Stomach (tissue), 8 donors: ENCODE measurements at regions not wholly inside any gene's neighbourhood (a gene's known extent, or its start where the extent isn't known, plus 50 kb on each side); places are given as distances from the start of the nearest gene placed in this dataset.

ENCODE experiments used
- DNase-seq, 2 donors: peaks; one replicate each; pipeline versions ENCODE4 v3.0.0 to v3.0.0-alpha.2; 2013 to 2019
- H3K27ac ChIP-seq, 5 donors: fragments of 200-600 bp in 4 of 5; sonication (generic) in 4 of 5; one replicate each; pipeline ENCODE4 v1.5.1; 2013 to 2019; ENCODE audit warnings: mild to moderate bottlenecking in 1 of 5, moderate library complexity in 1 of 5
- H3K27me3 ChIP-seq, 3 donors: fragments of 200-600 bp; sonication (generic); one replicate each; pipeline ENCODE4 v1.5.1; 2017 to 2019; ENCODE audit warnings: mixed run types in 1 of 3
- H3K36me3 ChIP-seq, 4 donors: fragments of 200-600 bp; sonication (generic); 1 replicate in 3 of 4; 2 replicates in 1 of 4; pipeline ENCODE4 v1.5.1; 2016 to 2019
- H3K4me1 ChIP-seq, 4 donors: fragments of 200-600 bp; sonication (generic); one replicate each; pipeline ENCODE4 v1.5.1; 2016 to 2019
- H3K4me3 ChIP-seq, 4 donors: fragments of 200-600 bp; sonication (generic) in 3 of 4; one replicate each; pipeline ENCODE4 v1.5.1; 2016 to 2019; ENCODE audit warnings: mild to moderate bottlenecking in 1 of 4
- H3K9me3 ChIP-seq, 4 donors: fragments of 200-600 bp; sonication (generic); one replicate each; pipeline ENCODE4 v1.5.1; 2016 to 2019
- CTCF ChIP-seq, 7 experiments: fragments of 450-650 bp in 4 of 7; fragments of 200-600 bp in 3 of 7; sonication (generic) in 3 of 7; IDR thresholded peaks; one replicate each; pipeline ENCODE4 v1.5.1; 2016 to 2019; ENCODE audit warnings: antibody characterized with exemption in 7 of 7, control low read depth in 2 of 7, mild to moderate bottlenecking in 1 of 7
- EP300 ChIP-seq: sonication (generic); formaldehyde crosslinking; IDR thresholded peaks from one replicate; pipeline ENCODE4 v1.6.1; 2017; ENCODE audit warnings: antibody characterized with exemption
- POLR2A ChIP-seq, 4 donors: fragments of 450-650 bp; IDR thresholded peaks; one replicate each; pipeline ENCODE4 v1.6.1; 2016; ENCODE audit warnings: antibody characterized with exemption in 4 of 4, control low read depth in 2 of 4, mild to moderate bottlenecking in 1 of 4, moderate library complexity in 1 of 4
- POLR2AphosphoS5 ChIP-seq, 3 donors: sonication (generic); formaldehyde crosslinking; IDR thresholded peaks; one replicate each; pipeline ENCODE4 v1.6.1; 2016; ENCODE audit warnings: antibody characterized with exemption in 3 of 3
- WGBS, 5 donors: extraction: QIAGEN DNeasy Blood & Tissue Kit in 3 of 5; methylation state at CpG; one replicate each; pipeline versions ENCODE4 v1.1.5 to v1.1.7; 2013 to 2018; 5-methylcytosine and 5-hydroxymethylcytosine counted together
- intact Hi-C: fragments of 100-400 bp; cut with DNase I; formaldehyde crosslinking; loops from one replicate; pipeline ENCODE4 v1.15.1; 2023; ENCODE audit warnings: low total_unique reads
- donor health status: healthy with polysubstance abuse.
- donor health status: Bipolar disorder and iron deficiency.
- donor health status: healthy.

GRCh38 chr10:108490944-108491343, 1326.4 kb upstream of the SORCS1 start:
- intact Hi-C loops, result no loop called here
- Histone ChIP-seq H3K4me3 (no peak overlapping the region), H3K27me3 (no peaks in the 10 kb centered on the region), H3K27ac (no peak overlapping the region), H3K36me3 (no peaks in the 10 kb centered on the region), H3K4me1 (no peaks in the 10 kb centered on the region), H3K9me3 (no peaks in the 10 kb centered on the region)
- DNase-seq, result no peak
- 5 to 32% (median 23%) methylated on average over 1 of the region's 1 CpG for WGBS, 5 donors
- no peak for TF ChIP-seq CTCF (IDR thresholded peaks at IDR 0.05)
- TF ChIP-seq POLR2A (IDR thresholded peaks at IDR 0.05), result no peak
- TF ChIP-seq EP300, result no peak
- TF ChIP-seq POLR2AphosphoS5 (IDR thresholded peaks at IDR 0.05), result no peak

GRCh38 chr10:108471420-108471819, 1306.9 kb upstream of the SORCS1 start:
- H3K36me3 ChIP-seq, result no peaks in the 10 kb centered on the region
- 79 to 98% (median 91%) methylated on average over 1 of the region's 1 CpG for WGBS, 5 donors
- peaks cover 0 to 9% (median 6%) of the 10 kb centered on the region in 4 donors for H3K4me1 ChIP-seq
- H3K9me3 ChIP-seq, result peaks cover 0 to 7% (median 0%) of the 10 kb centered on the region in 4 donors
- no peak overlapping the region for H3K4me3 ChIP-seq
- no peak for TF ChIP-seq POLR2A (IDR thresholded peaks at IDR 0.05)
- no peak for TF ChIP-seq CTCF (IDR thresholded peaks at IDR 0.05)
- TF ChIP-seq EP300, result no peak
- intact Hi-C loops, result no loop called here
- H3K27me3 ChIP-seq, result peaks cover 0 to 3% (median 1%) of the 10 kb centered on the region in 3 donors
- no peak for DNase-seq
- H3K27ac ChIP-seq, result no peak overlapping the region

- peaks cover 0 to 11% (median 10%) of the 10 kb centered on the region in 4 donors for H3K4me1 ChIP-seq
- H3K4me3 ChIP-seq, result no peak overlapping the region
- no peaks in the 10 kb centered on the region for H3K36me3 ChIP-seq
- no peak for DNase-seq
- WGBS, 5 donors, result 60 to 63% (median 61%) methylated on average over 3 of the region's 3 CpGs
- H3K9me3 ChIP-seq, result peaks cover 0 to 7% (median 0%) of the 10 kb centered on the region in 4 donors
- intact Hi-C loops, result no loop called here
- H3K27me3 ChIP-seq, result peaks cover 0 to 11% (median 9%) of the 10 kb centered on the region in 3 donors
- H3K27ac ChIP-seq, result no peak overlapping the region
- TF ChIP-seq CTCF (IDR thresholded peaks at IDR 0.05), result no peak
- TF ChIP-seq POLR2A (IDR thresholded peaks at IDR 0.05), result no peak
- TF ChIP-seq POLR2AphosphoS5 (IDR thresholded peaks at IDR 0.05), result no peak
- TF ChIP-seq EP300, result no peak
Measured at GRCh38 chr10:108469940-108470339, 1305.4 kb upstream of the SORCS1 start.

GRCh38 chr10:108465871-108466641, 1301.5 kb upstream of the SORCS1 start:
- peak overlapping the region; percentile 57 to 66 (median 62) for H3K4me3 ChIP-seq
- H3K36me3 ChIP-seq, result no peaks in the 10 kb centered on the region
- peaks cover 0 to 11% (median 9%) of the 10 kb centered on the region in 3 donors for H3K27me3 ChIP-seq
- TF ChIP-seq EP300, result no peak
- no peak for TF ChIP-seq POLR2A (IDR thresholded peaks at IDR 0.05)
- TF ChIP-seq POLR2AphosphoS5 (IDR thresholded peaks at IDR 0.05), result peak in 1 of 3 donors; percentile 9
- TF ChIP-seq CTCF (IDR thresholded peaks at IDR 0.05), result no peak
- WGBS, 5 donors, result 4 to 9% (median 7%) methylated on average over 39 to 62 of the region's 62 CpGs
- intact Hi-C loops, result no loop called here
- peaks cover 0 to 4% (median 0%) of the 10 kb centered on the region in 4 donors for H3K9me3 ChIP-seq
- H3K27ac ChIP-seq, result peak overlapping the region in 4 of 5 donors; percentile 54 to 89 (median 66)
- peak; percentile 71 to 80 for DNase-seq
- H3K4me1 ChIP-seq, result peaks cover 0 to 11% (median 10%) of the 10 kb centered on the region in 4 donors
